H1 (cell line): ENCODE measurements at regions not wholly inside any gene's neighbourhood (a gene's known extent, or its start where the extent isn't known, plus 50 kb on each side); places are given as distances from the start of the nearest gene placed in this dataset.

Experiments
- CTCF ChIP-seq, 3 experiments: IDR thresholded peaks; 1 replicate in 2 of 3; 2 replicates in 1 of 3; pipeline versions ENCODE4 v1.5.1 to v1.6.1; 2011; ENCODE audit warnings: low read length in 3 of 3, mild to moderate bottlenecking in 3 of 3, inconsistent platforms in 2 of 3, low read depth in 1 of 3, moderate library complexity in 1 of 3; ENCODE audit not compliant: insufficient read depth in 1 of 3; ENCODE audit errors: control extremely low read depth in 1 of 3
- HDAC6 ChIP-seq: IDR thresholded peaks from one replicate; pipeline ENCODE4 v1.7.1; 2012; ENCODE audit warnings: low read depth, mild to moderate bottlenecking, inconsistent platforms, low read length, moderate library complexity
- JUND ChIP-seq: IDR thresholded peaks from 2 replicates; pipeline ENCODE4 v1.6.1; 2011; ENCODE audit warnings: mild to moderate bottlenecking, improper control_type of control experiment, low read length
- POLR2A ChIP-seq, 2 experiments: IDR thresholded peaks; 1 replicate in 1 of 2; 2 replicates in 1 of 2; pipeline ENCODE4 v1.6.1; 2011; ENCODE audit warnings: low read depth in 2 of 2, low read length in 2 of 2, mild to moderate bottlenecking in 2 of 2; ENCODE audit errors: control extremely low read depth in 1 of 2
- RAD21 ChIP-seq, 2 experiments: IDR thresholded peaks in 1 of 2; conservative IDR thresholded peaks in 1 of 2; 2 replicates each; pipeline ENCODE4 v1.6.1; 2011; ENCODE audit warnings: low read depth in 2 of 2, low read length in 2 of 2, improper control_type of control experiment in 1 of 2, inconsistent platforms in 1 of 2, mild to moderate bottlenecking in 1 of 2, moderate library complexity in 1 of 2
- SP1 ChIP-seq: IDR thresholded peaks from 2 replicates; pipeline ENCODE4 v1.6.1; 2011; ENCODE audit warnings: low read depth, low read length
- TAF1 ChIP-seq: IDR thresholded peaks from 2 replicates; pipeline ENCODE4 v1.6.1; 2011; ENCODE audit warnings: mild to moderate bottlenecking, low read depth, low read length
- TEAD4 ChIP-seq: IDR thresholded peaks from 2 replicates; pipeline ENCODE4 v1.6.1; 2012; ENCODE audit warnings: low read depth, low read length, inconsistent platforms, mixed read lengths
- USF2 ChIP-seq: IDR thresholded peaks from 2 replicates; pipeline ENCODE4 v1.6.1; 2011; ENCODE audit warnings: low read length, improper control_type of control experiment

- no peak for TF ChIP-seq JUND
- no peak for TF ChIP-seq CTCF (IDR thresholded peaks at IDR 0.05; ENCODE audit: control extremely low read depth in 1 of 3, insufficient read depth in 1 of 3, low read depth in 1 of 3, low read length in 3 of 3)
- no peak for TF ChIP-seq TAF1
- TF ChIP-seq RAD21 (IDR thresholded peaks at IDR 0.05 in 1 of 2, conservative IDR thresholded peaks at IDR 0.05 in 1 of 2; ENCODE audit: low read depth in 2 of 2, low read length in 2 of 2): no peak
- TF ChIP-seq USF2: no peak
- no peak for TF ChIP-seq HDAC6
- no peak for TF ChIP-seq SP1
- TF ChIP-seq POLR2A (IDR thresholded peaks at IDR 0.05; ENCODE audit: control extremely low read depth in 1 of 2, low read depth in 2 of 2, low read length in 2 of 2): no peak
- no peak for TF ChIP-seq TEAD4
Observed at GRCh38 chr4:138507522-138507921, 265.4 kb upstream of the SLC7A11 start.
